HEK293 (cell line): ENCODE measurements at regions not wholly inside any gene's neighbourhood (a gene's known extent, or its start where the extent isn't known, plus 50 kb on each side); places are given as distances from the start of the nearest gene placed in this dataset.

Experiments
- MEIS1 ChIP-seq: sonication (generic); formaldehyde crosslinking; IDR thresholded peaks from 2 replicates; pipeline ENCODE4 v1.8.1; 2022; ENCODE audit warnings: missing genetic modification reagents, mild to moderate bottlenecking, borderline replicate concordance
- PRDM1 ChIP-seq: fragments of 450-650 bp; formaldehyde crosslinking; IDR thresholded peaks from 2 replicates; pipeline ENCODE4; 2016; ENCODE audit warnings: missing biosample characterization, missing genetic modification characterization
- YY2 ChIP-seq: fragments of 450-650 bp; formaldehyde crosslinking; IDR thresholded peaks from 2 replicates; pipeline ENCODE4 v1.5.1; 2016; ENCODE audit warnings: missing biosample characterization, missing genetic modification characterization
- ZBTB21 ChIP-seq: fragments of 450-650 bp; formaldehyde crosslinking; IDR thresholded peaks from 2 replicates; pipeline ENCODE4 v1.5.1; 2017; ENCODE audit warnings: missing biosample characterization, missing genetic modification characterization
- ZNF184 ChIP-seq: fragments of 450-650 bp; IDR thresholded peaks from 2 replicates; pipeline ENCODE4 v1.5.1; 2018; ENCODE audit warnings: missing biosample characterization, mild to moderate bottlenecking, missing genetic modification characterization
- TF ChIP-seq, protein P1 (sequence below): fragments of 450-650 bp; formaldehyde crosslinking; IDR thresholded peaks from 2 replicates; pipeline ENCODE4 v1.5.1; 2016; ENCODE audit warnings: missing biosample characterization, missing genetic modification characterization
- TF ChIP-seq, protein P2 (sequence below): fragments of 450-650 bp; formaldehyde crosslinking; IDR thresholded peaks from 2 replicates; pipeline ENCODE4 v1.5.1; 2016; ENCODE audit warnings: missing biosample characterization, missing genetic modification characterization, low read depth
- TF ChIP-seq, protein P3 (sequence below): fragments of 450-650 bp; formaldehyde crosslinking; IDR thresholded peaks from 2 replicates; pipeline ENCODE4 v1.5.1; 2017; ENCODE audit warnings: missing biosample characterization, missing genetic modification characterization

- TF ChIP-seq, protein P1, sequence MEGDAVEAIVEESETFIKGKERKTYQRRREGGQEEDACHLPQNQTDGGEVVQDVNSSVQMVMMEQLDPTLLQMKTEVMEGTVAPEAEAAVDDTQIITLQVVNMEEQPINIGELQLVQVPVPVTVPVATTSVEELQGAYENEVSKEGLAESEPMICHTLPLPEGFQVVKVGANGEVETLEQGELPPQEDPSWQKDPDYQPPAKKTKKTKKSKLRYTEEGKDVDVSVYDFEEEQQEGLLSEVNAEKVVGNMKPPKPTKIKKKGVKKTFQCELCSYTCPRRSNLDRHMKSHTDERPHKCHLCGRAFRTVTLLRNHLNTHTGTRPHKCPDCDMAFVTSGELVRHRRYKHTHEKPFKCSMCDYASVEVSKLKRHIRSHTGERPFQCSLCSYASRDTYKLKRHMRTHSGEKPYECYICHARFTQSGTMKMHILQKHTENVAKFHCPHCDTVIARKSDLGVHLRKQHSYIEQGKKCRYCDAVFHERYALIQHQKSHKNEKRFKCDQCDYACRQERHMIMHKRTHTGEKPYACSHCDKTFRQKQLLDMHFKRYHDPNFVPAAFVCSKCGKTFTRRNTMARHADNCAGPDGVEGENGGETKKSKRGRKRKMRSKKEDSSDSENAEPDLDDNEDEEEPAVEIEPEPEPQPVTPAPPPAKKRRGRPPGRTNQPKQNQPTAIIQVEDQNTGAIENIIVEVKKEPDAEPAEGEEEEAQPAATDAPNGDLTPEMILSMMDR (tag by site-specific recombination): no peak
- no peak for TF ChIP-seq MEIS1
- no peak for TF ChIP-seq YY2 (tag by site-specific recombination)
- TF ChIP-seq, protein P2, sequence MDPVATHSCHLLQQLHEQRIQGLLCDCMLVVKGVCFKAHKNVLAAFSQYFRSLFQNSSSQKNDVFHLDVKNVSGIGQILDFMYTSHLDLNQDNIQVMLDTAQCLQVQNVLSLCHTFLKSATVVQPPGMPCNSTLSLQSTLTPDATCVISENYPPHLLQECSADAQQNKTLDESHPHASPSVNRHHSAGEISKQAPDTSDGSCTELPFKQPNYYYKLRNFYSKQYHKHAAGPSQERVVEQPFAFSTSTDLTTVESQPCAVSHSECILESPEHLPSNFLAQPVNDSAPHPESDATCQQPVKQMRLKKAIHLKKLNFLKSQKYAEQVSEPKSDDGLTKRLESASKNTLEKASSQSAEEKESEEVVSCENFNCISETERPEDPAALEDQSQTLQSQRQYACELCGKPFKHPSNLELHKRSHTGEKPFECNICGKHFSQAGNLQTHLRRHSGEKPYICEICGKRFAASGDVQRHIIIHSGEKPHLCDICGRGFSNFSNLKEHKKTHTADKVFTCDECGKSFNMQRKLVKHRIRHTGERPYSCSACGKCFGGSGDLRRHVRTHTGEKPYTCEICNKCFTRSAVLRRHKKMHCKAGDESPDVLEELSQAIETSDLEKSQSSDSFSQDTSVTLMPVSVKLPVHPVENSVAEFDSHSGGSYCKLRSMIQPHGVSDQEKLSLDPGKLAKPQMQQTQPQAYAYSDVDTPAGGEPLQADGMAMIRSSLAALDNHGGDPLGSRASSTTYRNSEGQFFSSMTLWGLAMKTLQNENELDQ (tag by site-specific recombination): no peak
- TF ChIP-seq ZNF184 (tag by site-specific recombination): no peak
- TF ChIP-seq, protein P3, sequence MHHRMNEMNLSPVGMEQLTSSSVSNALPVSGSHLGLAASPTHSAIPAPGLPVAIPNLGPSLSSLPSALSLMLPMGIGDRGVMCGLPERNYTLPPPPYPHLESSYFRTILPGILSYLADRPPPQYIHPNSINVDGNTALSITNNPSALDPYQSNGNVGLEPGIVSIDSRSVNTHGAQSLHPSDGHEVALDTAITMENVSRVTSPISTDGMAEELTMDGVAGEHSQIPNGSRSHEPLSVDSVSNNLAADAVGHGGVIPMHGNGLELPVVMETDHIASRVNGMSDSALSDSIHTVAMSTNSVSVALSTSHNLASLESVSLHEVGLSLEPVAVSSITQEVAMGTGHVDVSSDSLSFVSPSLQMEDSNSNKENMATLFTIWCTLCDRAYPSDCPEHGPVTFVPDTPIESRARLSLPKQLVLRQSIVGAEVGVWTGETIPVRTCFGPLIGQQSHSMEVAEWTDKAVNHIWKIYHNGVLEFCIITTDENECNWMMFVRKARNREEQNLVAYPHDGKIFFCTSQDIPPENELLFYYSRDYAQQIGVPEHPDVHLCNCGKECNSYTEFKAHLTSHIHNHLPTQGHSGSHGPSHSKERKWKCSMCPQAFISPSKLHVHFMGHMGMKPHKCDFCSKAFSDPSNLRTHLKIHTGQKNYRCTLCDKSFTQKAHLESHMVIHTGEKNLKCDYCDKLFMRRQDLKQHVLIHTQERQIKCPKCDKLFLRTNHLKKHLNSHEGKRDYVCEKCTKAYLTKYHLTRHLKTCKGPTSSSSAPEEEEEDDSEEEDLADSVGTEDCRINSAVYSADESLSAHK (tag by site-specific recombination): no peak
- no peak for TF ChIP-seq PRDM1 (tag by site-specific recombination)
- TF ChIP-seq ZBTB21: no peak
Observed at GRCh38 chr3:150232992-150233451, 175.1 kb upstream of the TSC22D2 start.
